Small intestine (tissue), 7 donors: ENCODE measurements at regions not wholly inside any gene's neighbourhood (a gene's known extent, or its start where the extent isn't known, plus 50 kb on each side); places are given as distances from the start of the nearest gene placed in this dataset.
"Not testable (repeated sequence)": the region's sequence is repeated elsewhere in the genome, so short reads cannot be mapped to it uniquely, and the experiment has no call there.

Source experiments
- DNase-seq, 2 donors: peaks; one replicate each; pipeline versions ENCODE4 v3.0.0 to v3.0.0-alpha.2; 2013
- FAIRE-seq: peaks from 2 replicates; lab custom pipeline; 2012; peaks lifted over from hg19 to GRCh38; lab: Jason Lieb, UNC
- H3K27ac ChIP-seq, 3 donors: one replicate each; pipeline ENCODE4 v1.5.1; 2013; ENCODE audit warnings: low read length in 2 of 3, mild to moderate bottlenecking in 2 of 3, control low read depth in 1 of 3, inconsistent platforms in 1 of 3, low read depth in 1 of 3, moderate library complexity in 1 of 3
- H3K27me3 ChIP-seq, 3 donors: one replicate each; pipeline ENCODE4 v1.6.1; 2013; ENCODE audit warnings: low read length in 3 of 3, inconsistent platforms in 1 of 3; ENCODE audit not compliant: control insufficient read depth in 3 of 3, insufficient read depth in 3 of 3
- H3K36me3 ChIP-seq, 3 donors: one replicate each; pipeline ENCODE4 v1.6.1; 2013; ENCODE audit warnings: low read length in 3 of 3, inconsistent platforms in 1 of 3, low read depth in 1 of 3, mild to moderate bottlenecking in 1 of 3, moderate library complexity in 1 of 3; ENCODE audit not compliant: control insufficient read depth in 3 of 3, insufficient read depth in 2 of 3
- H3K4me1 ChIP-seq, 3 donors: one replicate each; pipeline ENCODE4 v1.6.1; 2013; ENCODE audit warnings: low read length in 2 of 3, inconsistent platforms in 1 of 3, low read depth in 1 of 3, mild to moderate bottlenecking in 1 of 3, moderate library complexity in 1 of 3; ENCODE audit not compliant: control insufficient read depth in 3 of 3, insufficient read depth in 2 of 3
- H3K4me3 ChIP-seq, 3 donors: one replicate each; pipeline ENCODE4 v1.5.1; 2013; ENCODE audit warnings: low read length in 3 of 3, control low read depth in 1 of 3, inconsistent platforms in 1 of 3, low read depth in 1 of 3, mild to moderate bottlenecking in 1 of 3, moderate library complexity in 1 of 3
- H3K9me3 ChIP-seq, 2 donors: one replicate each; pipeline ENCODE4 v1.6.1; 2013; ENCODE audit warnings: low read depth in 1 of 2, low read length in 1 of 2; ENCODE audit not compliant: control insufficient read depth in 2 of 2, insufficient read depth in 1 of 2
- WGBS, 3 donors: extraction: QIAGEN DNeasy Blood & Tissue Kit; methylation state at CpG; one replicate each; pipeline ENCODE4 v1.1.7; 2013; 5-methylcytosine and 5-hydroxymethylcytosine counted together
- donor health status: healthy with polysubstance abuse.
- donor health status: control.
- donor health status: control.
- donor health status: Bipolar disorder and iron deficiency.
- donor health status: healthy.

GRCh38 chr6:14235653-14236356 lies 118.2 kb downstream of the CD83 start:
- no peak for FAIRE-seq

GRCh38 chr6:14239097-14239496 lies 121.5 kb downstream of the CD83 start:
- Histone ChIP-seq H3K4me1 (no peaks in the 10 kb centered on the region), H3K4me3 (no peak overlapping the region), H3K27me3 (no peaks in the 10 kb centered on the region), H3K27ac (no peak overlapping the region), H3K9me3 (no peaks in the 10 kb centered on the region), H3K36me3 (no peaks in the 10 kb centered on the region)
- WGBS, 3 donors: 92 to 98% (median 94%) methylated on average over 2 of the region's 2 CpGs
- DNase-seq: no peak
- FAIRE-seq: no peak

More at GRCh38 chr6:14235653-14236356, 118.2 kb downstream of the CD83 start:
- Histone ChIP-seq H3K36me3 (no peaks in the 10 kb centered on the region), H3K4me1 (no peaks in the 10 kb centered on the region), H3K27me3 (no peaks in the 10 kb centered on the region), H3K4me3 (no peak overlapping the region), H3K9me3 (no peaks in the 10 kb centered on the region), H3K27ac (no peak overlapping the region)
- 92 to 96% (median 94%) methylated on average over 8 of the region's 8 CpGs for WGBS, 3 donors
- no peak for DNase-seq

GRCh38 chr6:14240411-14241166 lies 123.0 kb downstream of the CD83 start:
- Histone ChIP-seq H3K27me3 (no peaks in the 10 kb centered on the region), H3K4me3 (no peak overlapping the region), H3K36me3 (no peaks in the 10 kb centered on the region), H3K9me3 (no peaks in the 10 kb centered on the region), H3K27ac (no peak overlapping the region), H3K4me1 (no peaks in the 10 kb centered on the region)
- no peak for FAIRE-seq
- no peak for DNase-seq
- WGBS, 3 donors: 56 to 70% (median 62%) methylated on average over 5 of the region's 5 CpGs

GRCh38 chr6:14241255-14242070 lies 123.9 kb downstream of the CD83 start:
- FAIRE-seq (no peak), DNase-seq (no peak)
- Histone ChIP-seq H3K36me3 (no peaks in the 10 kb centered on the region), H3K4me3 (no peak overlapping the region), H3K27ac (no peak overlapping the region), H3K27me3 (no peaks in the 10 kb centered on the region), H3K4me1 (no peaks in the 10 kb centered on the region), H3K9me3 (no peaks in the 10 kb centered on the region)
- 65 to 77% (median 75%) methylated on average over 5 of the region's 5 CpGs for WGBS, 3 donors

GRCh38 chr6:14242912-14243311 lies 125.3 kb downstream of the CD83 start:
- FAIRE-seq, DNase-seq, H3K4me3 ChIP-seq, H3K9me3 ChIP-seq, H3K27ac ChIP-seq, H3K4me1 ChIP-seq, H3K36me3 ChIP-seq, H3K27me3 ChIP-seq: not testable (repeated sequence)
- WGBS, 3 donors: 90 to 96% (median 92%) methylated on average over 2 of the region's 2 CpGs

GRCh38 chr6:14243597-14243996 lies 126.0 kb downstream of the CD83 start:
- Histone ChIP-seq H3K4me3 (no peak overlapping the region), H3K27ac (no peak overlapping the region), H3K4me1 (no peaks in the 10 kb centered on the region), H3K27me3 (no peaks in the 10 kb centered on the region), H3K36me3 (no peaks in the 10 kb centered on the region), H3K9me3 (no peaks in the 10 kb centered on the region)
- no peak for FAIRE-seq
- 89 to 93% (median 91%) methylated on average over 5 of the region's 5 CpGs for WGBS, 3 donors
- no peak for DNase-seq

GRCh38 chr6:14246876-14247275 lies 129.3 kb downstream of the CD83 start:
- FAIRE-seq: no peak
- H3K27ac ChIP-seq: no peak overlapping the region
- H3K9me3 ChIP-seq: no peaks in the 10 kb centered on the region
- no peak for DNase-seq
- H3K4me3 ChIP-seq: no peak overlapping the region
- H3K36me3 ChIP-seq: no peaks in the 10 kb centered on the region
- no peaks in the 10 kb centered on the region for H3K27me3 ChIP-seq
- 89% methylated on average over 3 of the region's 3 CpGs for WGBS, 3 donors
- H3K4me1 ChIP-seq: no peaks in the 10 kb centered on the region

GRCh38 chr6:14250573-14250972 lies 133.0 kb downstream of the CD83 start:
- no peaks in the 10 kb centered on the region for H3K27me3 ChIP-seq
- FAIRE-seq (no peak), DNase-seq (no peak)
- no peak overlapping the region for H3K27ac ChIP-seq
- no peaks in the 10 kb centered on the region for H3K36me3 ChIP-seq
- no peak overlapping the region for H3K4me3 ChIP-seq
- no peaks in the 10 kb centered on the region for H3K4me1 ChIP-seq
- WGBS, 3 donors: 86 to 93% (median 90%) methylated on average over 4 of the region's 4 CpGs
- H3K9me3 ChIP-seq: no peaks in the 10 kb centered on the region
